Type B pancreatic cell (in vitro differentiated cells): ENCODE measurements at regions not wholly inside any gene's neighbourhood (a gene's known extent, or its start where the extent isn't known, plus 50 kb on each side); places are given as distances from the start of the nearest gene placed in this dataset.

Source experiments
- DNase-seq: peaks from one replicate; pipeline ENCODE4 v3.0.0; 2021; ENCODE audit warnings: mixed read lengths; ENCODE audit not compliant: unreplicated experiment; ENCODE audit errors: extremely low spot score
- H3K27ac Mint-ChIP-seq: 2 replicates; pipeline ENCODE4 v1.8.0; 2021; ENCODE audit warnings: mild to moderate bottlenecking, mixed read lengths
- H3K27me3 Mint-ChIP-seq: 2 replicates; pipeline ENCODE4 v1.8.0; 2021; ENCODE audit warnings: mixed read lengths
- H3K36me3 Mint-ChIP-seq: 2 replicates; pipeline ENCODE4 v1.8.0; 2021; ENCODE audit warnings: mixed read lengths
- H3K4me1 Mint-ChIP-seq: one replicate; pipeline ENCODE4 v1.8.0; 2021; ENCODE audit warnings: mixed read lengths; ENCODE audit not compliant: unreplicated experiment
- H3K4me3 Mint-ChIP-seq: 2 replicates; pipeline ENCODE4 v1.8.0; 2021; ENCODE audit warnings: mild to moderate bottlenecking, mixed read lengths
- H3K9me3 Mint-ChIP-seq: 2 replicates; pipeline ENCODE4 v1.8.0; 2021; ENCODE audit warnings: mixed read lengths
- CTCF ChIP-seq: fragments of 200-600 bp; sonication (generic); conservative IDR thresholded peaks from 2 replicates; pipeline ENCODE4 v1.5.0; 2021; ENCODE audit warnings: antibody characterized with exemption, mild to moderate bottlenecking

GRCh38 chr2:191746346-191747169 lies 68.6 kb downstream of the NABP1 start:
- H3K4me3 Mint-ChIP-seq: no peak overlapping the region
- DNase-seq: no peak

GRCh38 chr2:191747170-191747530 lies 69.2 kb downstream of the NABP1 start:
- Mint-ChIP-seq H3K27me3 (no peaks in the 10 kb centered on the region), H3K27ac (no peak overlapping the region)

More at GRCh38 chr2:191746346-191747169, 68.6 kb downstream of the NABP1 start:
- Mint-ChIP-seq H3K9me3 (no peaks in the 10 kb centered on the region), H3K27ac (no peak overlapping the region), H3K36me3 (no peaks in the 10 kb centered on the region), H3K4me1 (no peaks in the 10 kb centered on the region), H3K27me3 (no peaks in the 10 kb centered on the region)
- TF ChIP-seq CTCF: no peak

GRCh38 chr2:191748059-191748461 lies 70.1 kb downstream of the NABP1 start:
- Mint-ChIP-seq H3K36me3 (no peaks in the 10 kb centered on the region), H3K27ac (no peak overlapping the region), H3K9me3 (no peaks in the 10 kb centered on the region), H3K4me3 (no peak overlapping the region), H3K27me3 (no peaks in the 10 kb centered on the region), H3K4me1 (no peaks in the 10 kb centered on the region)
- no peak for TF ChIP-seq CTCF
- DNase-seq: no peak

More at GRCh38 chr2:191747170-191747530, 69.2 kb downstream of the NABP1 start:
- Mint-ChIP-seq H3K36me3 (no peaks in the 10 kb centered on the region), H3K4me1 (no peaks in the 10 kb centered on the region), H3K4me3 (no peak overlapping the region), H3K9me3 (no peaks in the 10 kb centered on the region)
- no peak for TF ChIP-seq CTCF
- no peak for DNase-seq

- H3K4me1 Mint-ChIP-seq: no peaks in the 10 kb centered on the region
- H3K4me3 Mint-ChIP-seq: no peak overlapping the region
- no peak for DNase-seq
- no peak for TF ChIP-seq CTCF
- no peaks in the 10 kb centered on the region for H3K27me3 Mint-ChIP-seq
- no peaks in the 10 kb centered on the region for H3K9me3 Mint-ChIP-seq
- no peaks in the 10 kb centered on the region for H3K36me3 Mint-ChIP-seq
- no peak overlapping the region for H3K27ac Mint-ChIP-seq
Observed at GRCh38 chr2:191748528-191749180, 70.7 kb downstream of the NABP1 start.

GRCh38 chr2:191749181-191749540 lies 71.2 kb downstream of the NABP1 start:
- H3K27me3 Mint-ChIP-seq: no peaks in the 10 kb centered on the region
- DNase-seq: no peak
- H3K9me3 Mint-ChIP-seq: no peaks in the 10 kb centered on the region
- H3K27ac Mint-ChIP-seq: no peak overlapping the region
- TF ChIP-seq CTCF: no peak
- H3K4me3 Mint-ChIP-seq: no peak overlapping the region
- H3K4me1 Mint-ChIP-seq: no peaks in the 10 kb centered on the region
- H3K36me3 Mint-ChIP-seq: no peaks in the 10 kb centered on the region
